PC-9 (cell line): ENCODE measurements at regions not wholly inside any gene's neighbourhood (a gene's known extent, or its start where the extent isn't known, plus 50 kb on each side); places are given as distances from the start of the nearest gene placed in this dataset.

Experiments
- BruUV-seq: library from RNA; stranded (reverse); fragments of 400-500 nt; replicated peaks from 2 replicates; lab custom pipeline; 2021; lab: Mats Ljungman, UMichigan
- CTCF ChIA-PET: fragments of 300-600 bp; sonication (Branson Sonifier 250); formaldehyde crosslinking; loops from one replicate; lab custom pipeline; 2022; ENCODE audit warnings: antibody characterized with exemption; lab: Charles Lee
- POLR2A ChIA-PET: fragments of 300-600 bp; sonication (Branson Sonifier 250); formaldehyde crosslinking; loops from one replicate; lab custom pipeline; 2022; ENCODE audit warnings: antibody characterized with exemption; ENCODE audit not compliant: unreplicated experiment; lab: Charles Lee
- DNase-seq, 2 experiments: peaks; one replicate each; pipeline versions ENCODE4 v3.0.0 to v3.0.0-alpha.2; 2015 to 2022; ENCODE audit warnings: mixed read lengths in 1 of 2
- H2AFZ ChIP-seq: fragments of 200-600 bp; sonication (generic); 2 replicates; pipeline ENCODE4 v1.8.1; 2017; ENCODE audit warnings: antibody characterized with exemption
- H3F3A ChIP-seq: fragments of 200-600 bp; sonication (generic); 2 replicates; pipeline ENCODE4 v1.8.1; 2017; ENCODE audit warnings: antibody characterized with exemption, mild to moderate bottlenecking, low read depth; ENCODE audit not compliant: insufficient read depth
- H3K27ac ChIP-seq: fragments of 200-600 bp; sonication (generic); 2 replicates; pipeline ENCODE4 v1.6.1; 2016; ENCODE audit warnings: mixed run types
- H3K27me3 ChIP-seq: fragments of 200-600 bp; sonication (generic); 2 replicates; pipeline ENCODE4 v1.6.1; 2016; ENCODE audit warnings: low read depth, mixed run types; ENCODE audit not compliant: insufficient read depth
- H3K36me3 ChIP-seq: fragments of 200-600 bp; sonication (generic); 2 replicates; pipeline ENCODE4 v1.6.1; 2016; ENCODE audit warnings: low read depth, mixed run types
- H3K4me1 ChIP-seq: fragments of 200-600 bp; sonication (generic); replicated peaks from 2 replicates; pipeline ENCODE4 v1.6.1; 2016; ENCODE audit warnings: mixed run types; ENCODE audit not compliant: insufficient read depth
- H3K4me2 ChIP-seq: fragments of 200-600 bp; sonication (generic); 2 replicates; pipeline ENCODE4 v1.6.1; 2017; ENCODE audit warnings: mixed run types
- H3K4me3 ChIP-seq: fragments of 200-600 bp; sonication (generic); 2 replicates; pipeline ENCODE4 v1.6.1; 2016; ENCODE audit warnings: mixed run types
- H3K79me2 ChIP-seq: fragments of 200-600 bp; sonication (generic); 2 replicates; pipeline ENCODE4 v1.6.1; 2017; ENCODE audit warnings: low read depth, mixed run types
- H3K9me2 ChIP-seq: fragments of 200-600 bp; sonication (generic); 2 replicates; pipeline ENCODE4 v1.8.1; 2017; ENCODE audit warnings: mild to moderate bottlenecking; ENCODE audit not compliant: insufficient read depth
- H3K9me3 ChIP-seq: fragments of 200-600 bp; sonication (generic); 2 replicates; pipeline ENCODE4 v1.8.1; 2016; ENCODE audit warnings: low read depth; ENCODE audit not compliant: insufficient read depth
- H4K20me1 ChIP-seq: fragments of 200-600 bp; sonication (generic); 2 replicates; pipeline ENCODE4 v1.8.1; 2017; ENCODE audit not compliant: insufficient read depth
- CTCF ChIP-seq: fragments of 200-600 bp; sonication (generic); conservative IDR thresholded peaks from 2 replicates; pipeline ENCODE4 v1.6.1; 2017; ENCODE audit warnings: mixed run types, antibody characterized with exemption, mild to moderate bottlenecking, moderate library complexity
- EZH2 ChIP-seq: fragments of 200-600 bp; sonication (generic); IDR thresholded peaks from 2 replicates; pipeline ENCODE4 v1.8.0; 2017; ENCODE audit warnings: antibody characterized with exemption, low read depth
- intact Hi-C: fragments of 100-400 bp; cut with micrococcal nuclease; formaldehyde crosslinking; loops from one replicate; pipeline ENCODE4 v1.10.0; 2022; ENCODE audit not compliant: unreplicated experiment

DNA sequence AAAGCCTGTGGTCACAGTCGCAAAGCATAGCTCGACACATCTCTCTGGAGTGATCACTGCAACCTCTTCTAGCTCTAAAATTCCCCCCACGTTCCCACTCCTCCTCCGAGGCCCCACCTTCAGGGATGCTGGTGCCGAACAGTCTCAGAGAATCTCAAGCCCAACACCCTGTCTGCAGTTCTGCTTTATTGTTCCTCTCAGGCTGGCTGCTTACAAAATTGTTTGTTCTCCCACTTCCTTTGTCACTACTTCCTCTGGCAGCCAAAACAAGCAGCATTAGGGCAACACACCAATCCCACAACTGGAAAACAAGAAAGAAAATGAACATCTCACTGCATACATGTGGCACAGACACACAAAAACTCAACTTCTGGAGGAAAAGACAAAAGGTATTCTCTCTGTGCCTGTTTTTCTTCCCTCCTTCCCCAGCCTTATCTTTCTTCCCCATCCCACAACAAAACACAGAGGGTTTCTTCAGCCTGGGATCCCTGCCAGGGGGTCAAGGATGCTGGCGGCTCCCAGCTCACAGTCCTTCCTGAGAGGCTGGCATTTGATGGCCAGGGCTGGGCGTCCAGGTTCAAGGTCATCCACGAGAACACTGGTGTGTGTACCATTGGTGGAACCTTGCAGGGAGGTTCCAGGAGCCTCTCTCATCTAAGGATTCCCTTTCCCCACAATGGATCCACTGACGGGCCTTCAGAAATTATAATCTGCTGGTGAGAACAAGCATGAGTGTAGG lies 108.4 kb downstream of the TMCO5A start:
- no peaks in the 10 kb centered on the region for H4K20me1 ChIP-seq
- no peaks in the 10 kb centered on the region for H3K36me3 ChIP-seq
- no peak for DNase-seq
- intact Hi-C loops = no loop called here
- POLR2A ChIA-PET = no interaction called here
- H3K4me2 ChIP-seq = no peak overlapping the region
- H3K4me3 ChIP-seq = no peak overlapping the region
- no peaks in the 10 kb centered on the region for H3K79me2 ChIP-seq
- no peak for TF ChIP-seq CTCF
- no peak for TF ChIP-seq EZH2
- H3K27ac ChIP-seq = no peak overlapping the region
- no peaks in the 10 kb centered on the region for H3K4me1 ChIP-seq
- no peaks in the 10 kb centered on the region for H3K9me3 ChIP-seq
- H3F3A ChIP-seq = no peaks in the 10 kb centered on the region
- BruUV-seq = no TSS peak
- no peak overlapping the region for H2AFZ ChIP-seq
- no peaks in the 10 kb centered on the region for H3K27me3 ChIP-seq
- H3K9me2 ChIP-seq = no peaks in the 10 kb centered on the region
- CTCF ChIA-PET = no interaction called here

- Histone ChIP-seq H4K20me1 (no peaks in the 10 kb centered on the region), H3F3A (no peaks in the 10 kb centered on the region), H3K27me3 (no peaks in the 10 kb centered on the region), H3K79me2 (no peaks in the 10 kb centered on the region), H3K9me3 (no peaks in the 10 kb centered on the region), H3K27ac (no peak overlapping the region), H3K36me3 (no peaks in the 10 kb centered on the region), H3K4me1 (peaks cover 11% of the 10 kb centered on the region), H3K4me2 (no peak overlapping the region), H3K4me3 (no peak overlapping the region), H2AFZ (no peak overlapping the region), H3K9me2 (no peaks in the 10 kb centered on the region)
- no peak for DNase-seq
- intact Hi-C loops = no loop called here
- no TSS peak for BruUV-seq
- TF ChIP-seq EZH2 (no peak), CTCF (no peak)
- ChIA-PET CTCF (no interaction called here), POLR2A (no interaction called here)
These were observed 112.0 kb downstream of the TMCO5A start for GRCh38 chr15:38046257-38047051.

DNA sequence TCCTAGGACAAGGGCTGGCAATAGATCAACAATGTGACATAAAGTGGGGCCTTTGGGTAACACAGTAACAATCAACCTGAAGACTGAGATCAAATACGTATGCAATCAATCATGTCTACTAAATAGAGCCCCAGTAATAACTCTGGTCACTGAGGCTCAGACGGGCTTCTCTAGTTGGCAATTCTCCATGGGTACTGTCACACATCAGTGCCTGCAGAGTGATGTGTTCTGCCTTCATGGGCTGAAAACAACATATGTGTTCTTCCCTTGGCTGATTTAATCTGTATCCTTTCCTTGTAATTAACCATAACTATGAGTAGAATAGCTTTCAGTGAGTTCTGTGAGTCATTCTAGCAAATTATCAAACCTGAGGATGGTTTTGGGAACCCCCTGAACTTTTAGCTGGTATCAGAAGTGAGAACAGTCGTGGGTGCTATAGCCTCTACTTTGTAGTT lies 113.6 kb downstream of the TMCO5A start:
- POLR2A ChIA-PET = no interaction called here
- CTCF ChIA-PET = no interaction called here
- no peaks in the 10 kb centered on the region for H3F3A ChIP-seq

More for the DNA sequence above, 113.6 kb downstream of the TMCO5A start:
- no peak overlapping the region for H2AFZ ChIP-seq
- no peak overlapping the region for H3K4me3 ChIP-seq
- TF ChIP-seq EZH2 (no peak), CTCF (no peak)
- no peak for DNase-seq
- H3K9me3 ChIP-seq = no peaks in the 10 kb centered on the region
- no TSS peak for BruUV-seq
- no peak overlapping the region for H3K27ac ChIP-seq
- intact Hi-C loops = no loop called here
- no peaks in the 10 kb centered on the region for H3K79me2 ChIP-seq
- no peaks in the 10 kb centered on the region for H4K20me1 ChIP-seq
- H3K4me2 ChIP-seq = no peak overlapping the region
- H3K9me2 ChIP-seq = no peaks in the 10 kb centered on the region
- H3K36me3 ChIP-seq = no peaks in the 10 kb centered on the region
- H3K27me3 ChIP-seq = no peaks in the 10 kb centered on the region
- peaks cover 11% of the 10 kb centered on the region for H3K4me1 ChIP-seq
